ENCODE measurements at regions not wholly inside any gene's neighbourhood (a gene's known extent, or its start where the extent isn't known, plus 50 kb on each side); places are given as distances from the start of the nearest gene placed in this dataset.

GRCh38 chr2:121102941-121103340, 182.1 kb downstream of the TFCP2L1 start:
- no peak for TF ChIP-seq CTCF (IDR thresholded peaks at IDR 0.05; ENCODE audit: insufficient read depth, low read length, poor library complexity, severe bottlenecking)
- no peak for DNase-seq (ENCODE audit: extremely low read depth, insufficient read length)
- Histone ChIP-seq H3K4me3 (replicated peaks; ENCODE audit: low read depth, low read length) (no peak overlapping the region), H3K27me3 (replicated peaks; ENCODE audit: control insufficient read depth, insufficient read depth, low read length) (no peaks in the 10 kb centered on the region), H3K36me3 (ENCODE audit: control insufficient read depth, insufficient read depth, low read length) (no peaks in the 10 kb centered on the region)

GRCh38 chr2:121103960-121104359, 181.0 kb downstream of the TFCP2L1 start:
- Histone ChIP-seq H3K4me3 (replicated peaks; ENCODE audit: low read depth, low read length) (no peak overlapping the region), H3K27me3 (replicated peaks; ENCODE audit: control insufficient read depth, insufficient read depth, low read length) (no peaks in the 10 kb centered on the region), H3K36me3 (ENCODE audit: control insufficient read depth, insufficient read depth, low read length) (no peaks in the 10 kb centered on the region)
- DNase-seq (ENCODE audit: extremely low read depth, insufficient read length) = no peak
- no peak for TF ChIP-seq CTCF (IDR thresholded peaks at IDR 0.05; ENCODE audit: insufficient read depth, low read length, poor library complexity, severe bottlenecking)

GRCh38 chr2:121104721-121105141, 180.3 kb downstream of the TFCP2L1 start:
- H3K27me3 ChIP-seq (replicated peaks; ENCODE audit: control insufficient read depth, insufficient read depth, low read length) = no peaks in the 10 kb centered on the region
- no peak for DNase-seq (ENCODE audit: extremely low read depth, insufficient read length)
- no peak for TF ChIP-seq CTCF (IDR thresholded peaks at IDR 0.05; ENCODE audit: insufficient read depth, low read length, poor library complexity, severe bottlenecking)
- H3K4me3 ChIP-seq (replicated peaks; ENCODE audit: low read depth, low read length) = no peak overlapping the region
- H3K36me3 ChIP-seq (ENCODE audit: control insufficient read depth, insufficient read depth, low read length) = no peaks in the 10 kb centered on the region

- DNase-seq (ENCODE audit: extremely low read depth, insufficient read length) = no peak
- no peak for TF ChIP-seq CTCF (IDR thresholded peaks at IDR 0.05; ENCODE audit: insufficient read depth, low read length, poor library complexity, severe bottlenecking)
- H3K4me3 ChIP-seq (replicated peaks; ENCODE audit: low read depth, low read length) = no peak overlapping the region
- no peaks in the 10 kb centered on the region for H3K27me3 ChIP-seq (replicated peaks; ENCODE audit: control insufficient read depth, insufficient read depth, low read length)
- no peaks in the 10 kb centered on the region for H3K36me3 ChIP-seq (ENCODE audit: control insufficient read depth, insufficient read depth, low read length)
These were observed 174.1 kb downstream of the TFCP2L1 start for GRCh38 chr2:121110924-121111323.

- H3K4me3 ChIP-seq (replicated peaks; ENCODE audit: low read depth, low read length) = no peak overlapping the region
- TF ChIP-seq CTCF (IDR thresholded peaks at IDR 0.05; ENCODE audit: insufficient read depth, low read length, poor library complexity, severe bottlenecking) = no peak
- no peaks in the 10 kb centered on the region; the same call in 1 of the 2 replicates for H3K27me3 ChIP-seq (replicated peaks; ENCODE audit: control insufficient read depth, insufficient read depth, low read length)
- DNase-seq (ENCODE audit: extremely low read depth, insufficient read length) = no peak
- H3K36me3 ChIP-seq (ENCODE audit: control insufficient read depth, insufficient read depth, low read length) = no peaks in the 10 kb centered on the region
These were observed 166.1 kb downstream of the TFCP2L1 start for GRCh38 chr2:121118951-121119350.

GRCh38 chr2:121120411-121120810, 164.6 kb downstream of the TFCP2L1 start:
- TF ChIP-seq CTCF (IDR thresholded peaks at IDR 0.05; ENCODE audit: insufficient read depth, low read length, poor library complexity, severe bottlenecking) = no peak
- no peaks in the 10 kb centered on the region; the same call in 1 of the 2 replicates for H3K27me3 ChIP-seq (replicated peaks; ENCODE audit: control insufficient read depth, insufficient read depth, low read length)

More at GRCh38 chr2:121120411-121120810, 164.6 kb downstream of the TFCP2L1 start:
- no peak for DNase-seq (ENCODE audit: extremely low read depth, insufficient read length)
- Histone ChIP-seq H3K36me3 (ENCODE audit: control insufficient read depth, insufficient read depth, low read length) (no peaks in the 10 kb centered on the region), H3K4me3 (replicated peaks; ENCODE audit: low read depth, low read length) (no peak overlapping the region)

Measured in GM06990 (cell line).